ENCODE measurements at regions not wholly inside any gene's neighbourhood (a gene's known extent, or its start where the extent isn't known, plus 50 kb on each side); places are given as distances from the start of the nearest gene placed in this dataset.

- DNase-seq = no peak
- Histone ChIP-seq H3K27me3 (no peaks in the 10 kb centered on the region), H3K4me3 (peak overlapping the region in 1 of 4 donors; percentile 51), H3K9me3 (no peaks in the 10 kb centered on the region), H3K27ac (peak overlapping the region in 2 of 4 donors; percentile 86 to 94), H3K36me3 (no peaks in the 10 kb centered on the region), H3K4me1 (peaks cover 0 to 4% (median 0%) of the 10 kb centered on the region in 4 donors)
- TF ChIP-seq, protein P1, sequence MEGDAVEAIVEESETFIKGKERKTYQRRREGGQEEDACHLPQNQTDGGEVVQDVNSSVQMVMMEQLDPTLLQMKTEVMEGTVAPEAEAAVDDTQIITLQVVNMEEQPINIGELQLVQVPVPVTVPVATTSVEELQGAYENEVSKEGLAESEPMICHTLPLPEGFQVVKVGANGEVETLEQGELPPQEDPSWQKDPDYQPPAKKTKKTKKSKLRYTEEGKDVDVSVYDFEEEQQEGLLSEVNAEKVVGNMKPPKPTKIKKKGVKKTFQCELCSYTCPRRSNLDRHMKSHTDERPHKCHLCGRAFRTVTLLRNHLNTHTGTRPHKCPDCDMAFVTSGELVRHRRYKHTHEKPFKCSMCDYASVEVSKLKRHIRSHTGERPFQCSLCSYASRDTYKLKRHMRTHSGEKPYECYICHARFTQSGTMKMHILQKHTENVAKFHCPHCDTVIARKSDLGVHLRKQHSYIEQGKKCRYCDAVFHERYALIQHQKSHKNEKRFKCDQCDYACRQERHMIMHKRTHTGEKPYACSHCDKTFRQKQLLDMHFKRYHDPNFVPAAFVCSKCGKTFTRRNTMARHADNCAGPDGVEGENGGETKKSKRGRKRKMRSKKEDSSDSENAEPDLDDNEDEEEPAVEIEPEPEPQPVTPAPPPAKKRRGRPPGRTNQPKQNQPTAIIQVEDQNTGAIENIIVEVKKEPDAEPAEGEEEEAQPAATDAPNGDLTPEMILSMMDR (IDR thresholded peaks at IDR 0.05) = no peak
- TF ChIP-seq POLR2A (IDR thresholded peaks at IDR 0.05) = no peak
Measured at GRCh38 chr12:93316623-93316971, 61.1 kb upstream of the NUDT4 start.

GRCh38 chr12:93317227-93317626 is 60.5 kb upstream of the NUDT4 start:
- DNase-seq = peak in 2 of 3 donors; percentile 58 to 77
- peak overlapping the region in 2 of 4 donors; percentile 55 to 94 for H3K27ac ChIP-seq
- H3K36me3 ChIP-seq = no peaks in the 10 kb centered on the region
- peak in 1 of 2 donors; percentile 53 for TF ChIP-seq POLR2A (IDR thresholded peaks at IDR 0.05)
- TF ChIP-seq, protein P1 (IDR thresholded peaks at IDR 0.05) = no peak
- no peak overlapping the region for H3K4me3 ChIP-seq
- H3K9me3 ChIP-seq = no peaks in the 10 kb centered on the region
- no peaks in the 10 kb centered on the region for H3K27me3 ChIP-seq
- peaks cover 0 to 4% (median 0%) of the 10 kb centered on the region in 4 donors for H3K4me1 ChIP-seq

- no peaks in the 10 kb centered on the region for H3K27me3 ChIP-seq
- H3K9me3 ChIP-seq = no peaks in the 10 kb centered on the region
- H3K4me3 ChIP-seq = no peak overlapping the region
- H3K27ac ChIP-seq = no peak overlapping the region
- DNase-seq = no peak
- no peak for TF ChIP-seq POLR2A (IDR thresholded peaks at IDR 0.05)
- TF ChIP-seq, protein P1 (IDR thresholded peaks at IDR 0.05) = no peak
- peaks cover 0 to 4% (median 0%) of the 10 kb centered on the region in 4 donors for H3K4me1 ChIP-seq
- no peaks in the 10 kb centered on the region for H3K36me3 ChIP-seq
Measured at GRCh38 chr12:93318720-93319522, 58.8 kb upstream of the NUDT4 start.

GRCh38 chr12:93319523-93320050 is 58.1 kb upstream of the NUDT4 start:
- peaks cover 0 to 4% (median 0%) of the 10 kb centered on the region in 4 donors for H3K4me1 ChIP-seq
- no peak for TF ChIP-seq POLR2A (IDR thresholded peaks at IDR 0.05)
- TF ChIP-seq, protein P1 (IDR thresholded peaks at IDR 0.05) = no peak
- no peaks in the 10 kb centered on the region for H3K27me3 ChIP-seq
- no peak overlapping the region for H3K4me3 ChIP-seq
- H3K27ac ChIP-seq = no peak overlapping the region
- DNase-seq = no peak
- no peaks in the 10 kb centered on the region for H3K9me3 ChIP-seq
- no peaks in the 10 kb centered on the region for H3K36me3 ChIP-seq

DNA sequence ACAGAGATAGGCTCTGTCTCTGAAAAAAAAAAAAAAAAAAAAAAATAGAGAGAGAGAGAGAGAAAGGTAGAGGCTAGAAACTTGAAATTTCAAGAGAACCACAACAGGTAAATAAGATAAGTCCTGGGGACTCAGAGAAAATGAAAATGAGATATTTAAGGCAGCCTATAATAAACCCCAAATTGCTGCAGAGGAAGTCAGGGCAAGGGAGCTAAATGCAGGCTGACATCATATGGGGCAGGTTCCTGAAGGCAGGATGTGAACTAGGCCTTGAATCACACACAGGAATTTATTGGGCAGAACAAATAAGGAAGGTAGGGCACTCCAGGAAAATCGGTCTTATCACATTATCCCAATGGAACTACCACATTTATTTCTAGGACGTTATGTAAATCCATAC is 54.9 kb upstream of the NUDT4 start:
- no peak overlapping the region for H3K4me3 ChIP-seq
- TF ChIP-seq, protein P1 (IDR thresholded peaks at IDR 0.05) = no peak
- no peaks in the 10 kb centered on the region for H3K9me3 ChIP-seq
- no peak overlapping the region for H3K27ac ChIP-seq
- no peaks in the 10 kb centered on the region for H3K27me3 ChIP-seq
- DNase-seq = no peak
- no peaks in the 10 kb centered on the region for H3K36me3 ChIP-seq
- peaks cover 0 to 2% (median 0%) of the 10 kb centered on the region in 4 donors for H3K4me1 ChIP-seq

All from Peyer's patch (tissue), 4 donors.